IMR-90 (cell line): ENCODE measurements at regions not wholly inside any gene's neighbourhood (a gene's known extent, or its start where the extent isn't known, plus 50 kb on each side); places are given as distances from the start of the nearest gene placed in this dataset.

Experiments used
- ATAC-seq: fragments of 200-7000 bp; cut with Tn5 transposase; 2 replicates; pipeline ENCODE4 v1.9.1; 2020; ENCODE audit warnings: low read depth, mild to moderate bottlenecking, moderate library complexity
- BruUV-seq: library from RNA; stranded (reverse); fragments of 400-500 nt; replicated peaks from 2 replicates; lab custom pipeline; 2021; lab: Mats Ljungman, UMichigan
- CTCF ChIA-PET: fragments of 300-600 bp; formaldehyde crosslinking; extraction: SDS; loops from one replicate; lab custom pipeline; 2021; ENCODE audit warnings: antibody characterized with exemption; lab: Yijun Ruan, JAX
- POLR2A ChIA-PET: fragments of 300-600 bp; sonication (Branson Sonifier 250); formaldehyde crosslinking; loops from one replicate; lab custom pipeline; 2022; ENCODE audit warnings: antibody characterized with exemption; ENCODE audit not compliant: unreplicated experiment; lab: Charles Lee
- DNase-seq: peaks from one replicate; pipeline ENCODE4 v3.0.0; 2013
- H2AFZ ChIP-seq: replicated peaks from 2 replicates; pipeline ENCODE3; 2013; ENCODE audit warnings: low read length, mild to moderate bottlenecking; ENCODE audit not compliant: poor library complexity
- H2AK5ac ChIP-seq: 2 replicates; pipeline ENCODE4 v1.6.1; 2013; ENCODE audit warnings: low read depth, low read length, inconsistent platforms
- H2AK9ac ChIP-seq: replicated peaks from 2 replicates; pipeline ENCODE3; 2013; ENCODE audit warnings: mild to moderate bottlenecking, low read depth, low read length, moderate library complexity; ENCODE audit not compliant: poor library complexity
- H2BK120ac ChIP-seq: 2 replicates; pipeline ENCODE4 v1.6.1; 2013; ENCODE audit warnings: low read depth, low read length, inconsistent platforms
- H2BK15ac ChIP-seq: 3 replicates; pipeline ENCODE4 v1.6.1; 2013; ENCODE audit warnings: low read depth, low read length, inconsistent platforms
- H2BK20ac ChIP-seq: 2 replicates; pipeline ENCODE4 v1.6.1; 2013; ENCODE audit warnings: low read depth, mild to moderate bottlenecking, inconsistent platforms, low read length, moderate library complexity
- H2BK5ac ChIP-seq: 2 replicates; pipeline ENCODE4 v1.6.1; 2013; ENCODE audit warnings: mild to moderate bottlenecking, low read depth, low read length, inconsistent platforms; ENCODE audit not compliant: poor library complexity, severe bottlenecking
- H3K14ac ChIP-seq: replicated peaks from 2 replicates; pipeline ENCODE4 v1.6.1; 2013; ENCODE audit warnings: low read depth, low read length, inconsistent platforms
- H3K18ac ChIP-seq: 2 replicates; pipeline ENCODE4 v1.6.1; 2013; ENCODE audit warnings: low read depth, low read length, control low read depth
- H3K23ac ChIP-seq: 2 replicates; pipeline ENCODE4 v1.6.1; 2013; ENCODE audit warnings: low read depth, low read length, inconsistent platforms
- H3K27ac ChIP-seq: 2 replicates; pipeline ENCODE4 v1.5.1; 2013; ENCODE audit warnings: mild to moderate bottlenecking, control low read depth, low read length; ENCODE audit not compliant: insufficient read depth
- H3K27me3 ChIP-seq: 2 replicates; pipeline ENCODE4 v1.6.1; 2013; ENCODE audit warnings: low read length; ENCODE audit not compliant: control insufficient read depth, insufficient read depth
- H3K36me3 ChIP-seq: 2 replicates; pipeline ENCODE4 v1.6.1; 2013; ENCODE audit warnings: low read length, mixed read lengths; ENCODE audit not compliant: control insufficient read depth, insufficient read depth
- H3K4ac ChIP-seq: 2 replicates; pipeline ENCODE4 v1.6.1; 2013; ENCODE audit warnings: low read depth, low read length, inconsistent platforms
- H3K4me1 ChIP-seq: 2 replicates; pipeline ENCODE4 v1.6.1; 2013; ENCODE audit warnings: low read length, mixed read lengths; ENCODE audit not compliant: control insufficient read depth, insufficient read depth
- H3K4me2 ChIP-seq: 2 replicates; pipeline ENCODE4 v1.6.1; 2013; ENCODE audit warnings: low read depth, mild to moderate bottlenecking, control low read depth, low read length, moderate library complexity
- H3K4me3 ChIP-seq: 2 replicates; pipeline ENCODE4 v1.5.1; 2013; ENCODE audit warnings: low read depth, mild to moderate bottlenecking, control low read depth, low read length, moderate library complexity; ENCODE audit not compliant: insufficient read depth
- H3K56ac ChIP-seq: 2 replicates; pipeline ENCODE4 v1.6.1; 2013; ENCODE audit warnings: low read length, inconsistent platforms; ENCODE audit not compliant: insufficient read depth; ENCODE audit errors: extremely low read depth
- H3K79me1 ChIP-seq, 2 experiments: 2 replicates each; pipeline ENCODE4 v1.6.1; 2013; ENCODE audit warnings: low read length in 2 of 2, inconsistent platforms in 1 of 2, low read depth in 1 of 2
- H3K9ac ChIP-seq: 2 replicates; pipeline ENCODE4 v1.6.1; 2013; ENCODE audit warnings: low read depth, low read length, control low read depth
- H3K9me1 ChIP-seq: 2 replicates; pipeline ENCODE4 v1.6.1; 2013; ENCODE audit warnings: low read length, inconsistent platforms; ENCODE audit not compliant: insufficient read depth
- H3K9me3 ChIP-seq: 2 replicates; pipeline ENCODE4 v1.6.1; 2013; ENCODE audit warnings: low read length; ENCODE audit not compliant: control insufficient read depth, insufficient read depth
- H4K20me1 ChIP-seq: 2 replicates; pipeline ENCODE4 v1.6.1; 2013; ENCODE audit warnings: low read length, inconsistent platforms; ENCODE audit not compliant: insufficient read depth
- H4K5ac ChIP-seq: 2 replicates; pipeline ENCODE4 v1.6.1; 2013; ENCODE audit warnings: mild to moderate bottlenecking, low read depth, low read length, control low read depth
- H4K8ac ChIP-seq, 2 experiments: 2 replicates each; pipeline ENCODE4 v1.6.1; 2013; ENCODE audit warnings: low read depth in 2 of 2, low read length in 2 of 2, control low read depth in 1 of 2, inconsistent platforms in 1 of 2
- H4K91ac ChIP-seq: 2 replicates; pipeline ENCODE4 v1.6.1; 2013; ENCODE audit warnings: low read depth, low read length, inconsistent platforms; ENCODE audit not compliant: insufficient read depth
- BHLHE40 ChIP-seq: fragments of 150-350 bp; IDR thresholded peaks from 2 replicates; pipeline ENCODE4 v1.6.1; 2016; ENCODE audit warnings: mild to moderate bottlenecking, low read depth, low read length
- CEBPB ChIP-seq: IDR thresholded peaks from 2 replicates; pipeline ENCODE4 v1.6.1; 2012; ENCODE audit warnings: low read depth, low read length, improper control_type of control experiment
- CHD1 ChIP-seq: IDR thresholded peaks from 2 replicates; pipeline ENCODE4 v1.6.1; 2012; ENCODE audit warnings: low read depth, low read length, improper control_type of control experiment
- FOS ChIP-seq: fragments of 150-350 bp; IDR thresholded peaks from 2 replicates; pipeline ENCODE4 v1.6.1; 2016; ENCODE audit warnings: low read depth, low read length
- MAFK ChIP-seq: IDR thresholded peaks from 2 replicates; pipeline ENCODE4 v1.6.1; 2012; ENCODE audit warnings: low read depth, low read length, improper control_type of control experiment
- MAZ ChIP-seq: IDR thresholded peaks from 2 replicates; pipeline ENCODE4 v1.6.1; 2012; ENCODE audit warnings: low read depth, mild to moderate bottlenecking, low read length, improper control_type of control experiment, moderate library complexity, borderline replicate concordance
- MXI1 ChIP-seq: IDR thresholded peaks from 2 replicates; pipeline ENCODE4 v1.6.1; 2012; ENCODE audit warnings: low read depth, mild to moderate bottlenecking, low read length, moderate library complexity, borderline replicate concordance
- NFE2L2 ChIP-seq: fragments of 150-350 bp; IDR thresholded peaks from 2 replicates; pipeline ENCODE4 v1.6.1; 2016; ENCODE audit warnings: low read depth, mild to moderate bottlenecking, low read length
- POLR2A ChIP-seq: IDR thresholded peaks from 2 replicates; pipeline ENCODE4 v1.6.1; 2012; ENCODE audit warnings: mild to moderate bottlenecking, low read depth, low read length
- RAD21 ChIP-seq: IDR thresholded peaks from 2 replicates; pipeline ENCODE4 v1.6.1; 2012; ENCODE audit warnings: low read length, improper control_type of control experiment
- RFX5 ChIP-seq: IDR thresholded peaks from 2 replicates; pipeline ENCODE4 v1.8.0; 2012; ENCODE audit warnings: low read depth, mild to moderate bottlenecking, low read length, moderate library complexity
- SMC3 ChIP-seq: fragments of 150-350 bp; IDR thresholded peaks from 2 replicates; pipeline ENCODE4 v1.6.1; 2016; ENCODE audit warnings: low read depth, mild to moderate bottlenecking, antibody characterized with exemption, low read length, moderate library complexity
- WGBS, 2 experiments: methylation state at CpG; one replicate each; pipeline versions ENCODE4 v1.1.5 to v1.1.7; 2013; ENCODE audit warnings: missing lambda C conversion rate in 2 of 2; ENCODE audit not compliant: insufficient read length in 1 of 2; ENCODE audit errors: extremely low coverage in 2 of 2; 5-methylcytosine and 5-hydroxymethylcytosine counted together
- dilution Hi-C: fragments of 300-500 bp; cut with HindIII; formaldehyde crosslinking; loops from one replicate; pipeline ENCODE4 v1.14.3; 2018; ENCODE audit warnings: low sequenced_read_pairs; ENCODE audit not compliant: unreplicated experiment
- in situ Hi-C: fragments of 300-500 bp; cut with MboI; formaldehyde crosslinking; loops from 3 replicates; pipeline ENCODE4 v1.14.3; 2019; ENCODE audit warnings: low sequenced_read_pairs, inconsistent platforms, mixed read lengths
- intact Hi-C: fragments of 100-400 bp; cut with micrococcal nuclease; formaldehyde crosslinking; loops from 2 replicates; pipeline ENCODE4 v1.10.0; 2022
- TF ChIP-seq, protein P1 (sequence below): conservative IDR thresholded peaks from 2 replicates; pipeline ENCODE4 v1.5.1; 2012; ENCODE audit warnings: mild to moderate bottlenecking, low read depth, low read length, improper control_type of control experiment
- TF ChIP-seq, protein P2 (sequence below): fragments of 150-350 bp; IDR thresholded peaks from 2 replicates; pipeline ENCODE4 v1.6.1; 2016; ENCODE audit warnings: low read depth, mild to moderate bottlenecking, low read length, moderate library complexity, borderline replicate concordance
- TF ChIP-seq, protein P3 (sequence below): fragments of 150-350 bp; IDR thresholded peaks from 2 replicates; pipeline ENCODE4 v1.6.1; 2017; ENCODE audit warnings: mild to moderate bottlenecking, antibody characterized with exemption, low read length, low read depth

DNA sequence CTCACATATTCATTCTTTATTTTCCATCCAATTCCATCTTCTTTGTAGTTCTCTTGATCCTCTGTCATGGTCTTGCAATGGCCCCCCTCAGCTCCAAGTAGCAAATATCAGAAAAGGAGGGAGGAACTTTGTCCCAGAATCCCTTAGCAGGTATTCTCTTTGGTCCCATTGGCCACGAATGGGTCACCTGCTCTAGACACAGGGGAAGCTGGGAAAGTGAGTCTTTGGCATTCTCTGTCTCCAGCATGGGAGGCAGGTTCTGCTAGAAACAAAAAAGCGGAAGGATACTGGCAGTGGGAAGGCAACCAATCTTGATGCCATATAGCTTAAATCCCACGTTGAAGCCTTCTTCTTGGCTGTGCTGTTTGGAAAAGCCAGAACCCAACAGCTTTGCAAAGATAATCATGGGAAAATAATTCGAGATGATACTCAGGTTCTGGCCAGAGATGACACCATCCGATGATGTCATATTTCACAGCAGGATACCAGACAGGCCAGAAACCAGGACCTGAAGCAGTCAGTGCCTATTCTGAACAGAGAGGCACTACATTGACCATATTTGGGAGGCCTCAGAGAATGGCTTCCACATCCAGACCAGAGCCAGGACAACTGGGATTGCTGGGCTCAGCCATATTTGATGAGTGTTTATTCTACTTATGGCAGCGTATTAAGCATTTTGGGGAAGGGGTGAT lies 110.4 kb upstream of the ATXN3L start:
- H3K9me1 ChIP-seq, result peaks cover 4% of the 10 kb centered on the region; the same call in 1 of the 2 replicates
- peak overlapping the region; percentile 26; the same call in 1 of the 3 replicates for H2BK15ac ChIP-seq
- peak overlapping the region; percentile 27 for H3K18ac ChIP-seq
- no peak overlapping the region for H3K56ac ChIP-seq
- H4K91ac ChIP-seq, result peak overlapping the region; percentile 41
- no TSS peak for BruUV-seq
- H2BK20ac ChIP-seq, result no peak overlapping the region; the same call in none of the 2 replicates
- peaks cover 9% of the 10 kb centered on the region for H3K4me1 ChIP-seq
- intact Hi-C loops, result loop anchor here (5.0 kb wide), 1 partner anchor 42 kb away; no protein-coding TSS in a partner anchor
- no peak overlapping the region for H3K27ac ChIP-seq
- no peaks in the 10 kb centered on the region for H3K79me1 ChIP-seq
- H2AK9ac ChIP-seq, result no peak overlapping the region
- no peaks in the 10 kb centered on the region for H3K9me3 ChIP-seq
- no peaks in the 10 kb centered on the region for H3K36me3 ChIP-seq
- no peak overlapping the region for H2AFZ ChIP-seq
- H3K4me2 ChIP-seq, result no peak overlapping the region
- H3K23ac ChIP-seq, result no peak overlapping the region
- CTCF ChIA-PET, result no interaction called here
- peak; percentile 37 for DNase-seq
- POLR2A ChIA-PET, result no interaction called here
- H3K4me3 ChIP-seq, result no peak overlapping the region
- peak overlapping the region; percentile 35; the same call in 1 of the 2 replicates for H4K5ac ChIP-seq
- no peak overlapping the region for H3K14ac ChIP-seq
- H3K9ac ChIP-seq, result no peak overlapping the region
- H3K27me3 ChIP-seq, result no peaks in the 10 kb centered on the region
- no peak overlapping the region for H2BK5ac ChIP-seq
- dilution Hi-C loops, result no loop called here
- 60% methylated on average over 1 of the region's 6 CpGs; no CpG with 5 or more reads in 1 of the 2 experiments for WGBS, 2 experiments
- peak overlapping the region; percentile 50; the same call in 1 of the 2 replicates for H3K4ac ChIP-seq
- H2BK120ac ChIP-seq, result peak overlapping the region; percentile 8; the same call in 1 of the 2 replicates
- no peaks in the 10 kb centered on the region for H4K20me1 ChIP-seq
- H2AK5ac ChIP-seq, result 0 out of 2 replicates have a peak overlapping the region, but pooled peaks have one; percentile 5
- ATAC-seq, result no peak
- no peak overlapping the region for H4K8ac ChIP-seq
- in situ Hi-C loops, result no loop called here
- TF ChIP-seq POLR2A (no peak), SMC3 (no peak), MAFK (no peak), CEBPB (no peak), CHD1 (no peak), BHLHE40 (no peak), FOS (no peak), RAD21 (no peak), MXI1 (no peak), RFX5 (no peak), NFE2L2 (no peak), MAZ (no peak)
- TF ChIP-seq, protein P1, sequence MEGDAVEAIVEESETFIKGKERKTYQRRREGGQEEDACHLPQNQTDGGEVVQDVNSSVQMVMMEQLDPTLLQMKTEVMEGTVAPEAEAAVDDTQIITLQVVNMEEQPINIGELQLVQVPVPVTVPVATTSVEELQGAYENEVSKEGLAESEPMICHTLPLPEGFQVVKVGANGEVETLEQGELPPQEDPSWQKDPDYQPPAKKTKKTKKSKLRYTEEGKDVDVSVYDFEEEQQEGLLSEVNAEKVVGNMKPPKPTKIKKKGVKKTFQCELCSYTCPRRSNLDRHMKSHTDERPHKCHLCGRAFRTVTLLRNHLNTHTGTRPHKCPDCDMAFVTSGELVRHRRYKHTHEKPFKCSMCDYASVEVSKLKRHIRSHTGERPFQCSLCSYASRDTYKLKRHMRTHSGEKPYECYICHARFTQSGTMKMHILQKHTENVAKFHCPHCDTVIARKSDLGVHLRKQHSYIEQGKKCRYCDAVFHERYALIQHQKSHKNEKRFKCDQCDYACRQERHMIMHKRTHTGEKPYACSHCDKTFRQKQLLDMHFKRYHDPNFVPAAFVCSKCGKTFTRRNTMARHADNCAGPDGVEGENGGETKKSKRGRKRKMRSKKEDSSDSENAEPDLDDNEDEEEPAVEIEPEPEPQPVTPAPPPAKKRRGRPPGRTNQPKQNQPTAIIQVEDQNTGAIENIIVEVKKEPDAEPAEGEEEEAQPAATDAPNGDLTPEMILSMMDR, result no peak
- TF ChIP-seq, protein P2, sequence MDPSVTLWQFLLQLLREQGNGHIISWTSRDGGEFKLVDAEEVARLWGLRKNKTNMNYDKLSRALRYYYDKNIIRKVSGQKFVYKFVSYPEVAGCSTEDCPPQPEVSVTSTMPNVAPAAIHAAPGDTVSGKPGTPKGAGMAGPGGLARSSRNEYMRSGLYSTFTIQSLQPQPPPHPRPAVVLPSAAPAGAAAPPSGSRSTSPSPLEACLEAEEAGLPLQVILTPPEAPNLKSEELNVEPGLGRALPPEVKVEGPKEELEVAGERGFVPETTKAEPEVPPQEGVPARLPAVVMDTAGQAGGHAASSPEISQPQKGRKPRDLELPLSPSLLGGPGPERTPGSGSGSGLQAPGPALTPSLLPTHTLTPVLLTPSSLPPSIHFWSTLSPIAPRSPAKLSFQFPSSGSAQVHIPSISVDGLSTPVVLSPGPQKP, result no peak
- TF ChIP-seq, protein P3, sequence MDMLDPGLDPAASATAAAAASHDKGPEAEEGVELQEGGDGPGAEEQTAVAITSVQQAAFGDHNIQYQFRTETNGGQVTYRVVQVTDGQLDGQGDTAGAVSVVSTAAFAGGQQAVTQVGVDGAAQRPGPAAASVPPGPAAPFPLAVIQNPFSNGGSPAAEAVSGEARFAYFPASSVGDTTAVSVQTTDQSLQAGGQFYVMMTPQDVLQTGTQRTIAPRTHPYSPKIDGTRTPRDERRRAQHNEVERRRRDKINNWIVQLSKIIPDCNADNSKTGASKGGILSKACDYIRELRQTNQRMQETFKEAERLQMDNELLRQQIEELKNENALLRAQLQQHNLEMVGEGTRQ, result no peak
